Nephron (organoid): ENCODE measurements at regions not wholly inside any gene's neighbourhood (a gene's known extent, or its start where the extent isn't known, plus 50 kb on each side); places are given as distances from the start of the nearest gene placed in this dataset.

Experiments
- H3K27ac Mint-ChIP-seq, 3 experiments: 2 replicates each; pipeline ENCODE4 v1.8.0; 2020; ENCODE audit warnings: mixed read lengths in 3 of 3, mild to moderate bottlenecking in 2 of 3, moderate library complexity in 1 of 3
- H3K27me3 Mint-ChIP-seq: 2 replicates; pipeline ENCODE4 v1.8.0; 2021; ENCODE audit warnings: low read depth, mild to moderate bottlenecking, moderate library complexity, mixed read lengths
- H3K36me3 Mint-ChIP-seq: 2 replicates; pipeline ENCODE4 v1.8.0; 2020; ENCODE audit warnings: low read depth, mixed read lengths
- H3K4me1 Mint-ChIP-seq: 2 replicates; pipeline ENCODE4 v1.8.0; 2020; ENCODE audit warnings: mixed read lengths
- H3K4me3 Mint-ChIP-seq, 3 experiments: 2 replicates each; pipeline ENCODE4 v1.8.0; 2020; ENCODE audit warnings: mild to moderate bottlenecking in 3 of 3, mixed read lengths in 3 of 3, moderate library complexity in 2 of 3
- H3K9me3 Mint-ChIP-seq: 2 replicates; pipeline ENCODE4 v1.8.0; 2020; ENCODE audit warnings: mixed read lengths
- TF ChIP-seq, protein P1 (sequence below), 3 experiments: fragments of 200-600 bp; sonication (generic); IDR thresholded peaks; one replicate each; pipeline ENCODE4 v1.5.0; 2021; ENCODE audit warnings: antibody characterized with exemption in 3 of 3; ENCODE audit not compliant: unreplicated experiment in 3 of 3

- no peak overlapping the region for H3K4me3 Mint-ChIP-seq
- H3K27ac Mint-ChIP-seq: no peak overlapping the region
- peaks cover 2% of the 10 kb centered on the region for H3K4me1 Mint-ChIP-seq
- TF ChIP-seq, protein P1, sequence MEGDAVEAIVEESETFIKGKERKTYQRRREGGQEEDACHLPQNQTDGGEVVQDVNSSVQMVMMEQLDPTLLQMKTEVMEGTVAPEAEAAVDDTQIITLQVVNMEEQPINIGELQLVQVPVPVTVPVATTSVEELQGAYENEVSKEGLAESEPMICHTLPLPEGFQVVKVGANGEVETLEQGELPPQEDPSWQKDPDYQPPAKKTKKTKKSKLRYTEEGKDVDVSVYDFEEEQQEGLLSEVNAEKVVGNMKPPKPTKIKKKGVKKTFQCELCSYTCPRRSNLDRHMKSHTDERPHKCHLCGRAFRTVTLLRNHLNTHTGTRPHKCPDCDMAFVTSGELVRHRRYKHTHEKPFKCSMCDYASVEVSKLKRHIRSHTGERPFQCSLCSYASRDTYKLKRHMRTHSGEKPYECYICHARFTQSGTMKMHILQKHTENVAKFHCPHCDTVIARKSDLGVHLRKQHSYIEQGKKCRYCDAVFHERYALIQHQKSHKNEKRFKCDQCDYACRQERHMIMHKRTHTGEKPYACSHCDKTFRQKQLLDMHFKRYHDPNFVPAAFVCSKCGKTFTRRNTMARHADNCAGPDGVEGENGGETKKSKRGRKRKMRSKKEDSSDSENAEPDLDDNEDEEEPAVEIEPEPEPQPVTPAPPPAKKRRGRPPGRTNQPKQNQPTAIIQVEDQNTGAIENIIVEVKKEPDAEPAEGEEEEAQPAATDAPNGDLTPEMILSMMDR (IDR thresholded peaks at IDR 0.05; ENCODE audit: unreplicated experiment in 3 of 3): no peak
- H3K9me3 Mint-ChIP-seq: no peaks in the 10 kb centered on the region
- peaks cover 4% of the 10 kb centered on the region for H3K36me3 Mint-ChIP-seq
- H3K27me3 Mint-ChIP-seq: no peaks in the 10 kb centered on the region
Observed at GRCh38 chrX:16484338-16484737, 165.6 kb upstream of the S100G start.

- TF ChIP-seq, protein P1 (IDR thresholded peaks at IDR 0.05; ENCODE audit: unreplicated experiment in 3 of 3): no peak
- H3K36me3 Mint-ChIP-seq: peaks cover 8% of the 10 kb centered on the region
- H3K4me3 Mint-ChIP-seq: no peak overlapping the region
- no peak overlapping the region for H3K27ac Mint-ChIP-seq
- no peaks in the 10 kb centered on the region for H3K27me3 Mint-ChIP-seq
- no peaks in the 10 kb centered on the region for H3K9me3 Mint-ChIP-seq
- H3K4me1 Mint-ChIP-seq: no peaks in the 10 kb centered on the region
Observed at GRCh38 chrX:16487620-16488385, 162.2 kb upstream of the S100G start.

DNA sequence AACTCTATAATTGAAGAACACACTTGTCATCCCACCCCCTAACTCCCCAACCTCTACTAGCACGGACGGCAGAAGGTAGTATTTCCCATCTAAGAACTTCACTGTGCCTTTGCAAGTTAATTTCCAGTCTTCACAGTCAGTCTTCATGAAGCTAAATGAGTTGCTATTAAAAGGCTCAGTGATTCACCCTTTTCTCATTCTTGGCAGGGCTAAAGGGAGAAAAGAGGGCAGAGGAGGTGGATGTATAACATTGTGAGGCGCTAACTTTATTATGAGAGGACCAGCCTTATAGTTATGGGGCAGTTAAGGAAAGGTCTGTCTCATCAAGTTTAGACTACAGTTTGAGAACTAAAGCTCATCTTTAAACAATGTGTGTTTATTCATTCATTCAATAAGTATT, 161.0 kb upstream of the S100G start:
- Mint-ChIP-seq H3K4me3 (no peak overlapping the region), H3K9me3 (peaks cover 2% of the 10 kb centered on the region), H3K36me3 (peaks cover 17% of the 10 kb centered on the region), H3K27ac (no peak overlapping the region), H3K4me1 (no peaks in the 10 kb centered on the region), H3K27me3 (no peaks in the 10 kb centered on the region)
- TF ChIP-seq, protein P1 (IDR thresholded peaks at IDR 0.05; ENCODE audit: unreplicated experiment in 3 of 3): no peak

GRCh38 chrX:16491461-16491860, 158.5 kb upstream of the S100G start:
- Mint-ChIP-seq H3K4me3 (no peak overlapping the region), H3K27me3 (no peaks in the 10 kb centered on the region), H3K9me3 (peaks cover 2% of the 10 kb centered on the region), H3K27ac (no peak overlapping the region), H3K4me1 (no peaks in the 10 kb centered on the region), H3K36me3 (peaks cover 23% of the 10 kb centered on the region)
- TF ChIP-seq, protein P1 (IDR thresholded peaks at IDR 0.05; ENCODE audit: unreplicated experiment in 3 of 3): no peak

DNA sequence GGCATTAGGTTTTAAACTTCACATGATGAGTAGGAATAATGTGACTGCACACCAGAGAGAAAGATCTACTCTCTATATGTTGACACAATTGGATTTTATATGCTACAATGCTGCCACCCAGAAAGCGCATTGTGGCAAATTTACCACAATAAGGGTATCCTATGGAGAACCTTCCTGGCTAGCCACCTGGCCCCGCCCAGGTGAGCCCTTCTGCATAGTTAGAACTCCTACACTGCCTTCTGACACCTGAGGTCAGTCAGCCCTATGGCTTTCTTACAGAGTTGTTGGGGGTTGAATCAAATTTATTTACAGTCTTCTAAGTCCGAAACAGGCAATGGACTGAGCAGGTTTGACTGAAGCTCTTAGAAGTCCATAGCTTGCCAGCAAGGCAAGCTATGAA, 153.8 kb upstream of the S100G start:
- H3K27me3 Mint-ChIP-seq: no peaks in the 10 kb centered on the region
- TF ChIP-seq, protein P1 (IDR thresholded peaks at IDR 0.05; ENCODE audit: unreplicated experiment in 3 of 3): no peak
- H3K27ac Mint-ChIP-seq: no peak overlapping the region
- H3K4me3 Mint-ChIP-seq: no peak overlapping the region
- peaks cover 25% of the 10 kb centered on the region for H3K36me3 Mint-ChIP-seq
- H3K4me1 Mint-ChIP-seq: no peaks in the 10 kb centered on the region
- H3K9me3 Mint-ChIP-seq: peaks cover 9% of the 10 kb centered on the region
